ENCODE measurements at regions not wholly inside any gene's neighbourhood (a gene's known extent, or its start where the extent isn't known, plus 50 kb on each side); places are given as distances from the start of the nearest gene placed in this dataset.

DNA sequence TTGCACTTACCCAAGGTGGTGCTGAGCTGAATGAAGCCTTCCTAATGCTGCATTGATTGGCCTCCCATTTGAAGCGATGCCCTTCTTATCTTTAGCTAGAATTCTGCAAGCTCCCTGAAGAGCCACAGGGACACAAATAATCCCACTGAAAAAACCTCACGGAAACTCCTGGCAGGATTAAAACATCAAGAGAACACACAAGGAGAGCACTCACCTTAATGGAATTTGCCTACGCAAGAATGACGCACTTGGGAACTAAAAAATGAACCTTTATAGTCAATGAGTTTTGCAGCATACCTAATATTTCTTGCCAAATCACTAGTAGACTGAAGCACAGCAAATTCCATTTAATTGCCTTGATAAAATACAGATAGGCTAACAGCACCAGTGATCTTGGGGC, 232.8 kb upstream of the UBASH3B start:
- Histone ChIP-seq H3K36me3 (no peaks in the 10 kb centered on the region), H3K4me1 (no peaks in the 10 kb centered on the region), H3K4me3 (no peak overlapping the region), H3K9me3 (no peaks in the 10 kb centered on the region), H3K27me3 (replicated peaks in 1 of 7) (no peaks in the 10 kb centered on the region), H3K27ac (no peak overlapping the region)
- WGBS, 5 donors, result 87 to 97% (median 90%) methylated on average over 4 of the region's 4 CpGs
- DNase-seq, result no peak
- TF ChIP-seq POLR2A (IDR thresholded peaks at IDR 0.05), result no peak
- TF ChIP-seq, protein P1, sequence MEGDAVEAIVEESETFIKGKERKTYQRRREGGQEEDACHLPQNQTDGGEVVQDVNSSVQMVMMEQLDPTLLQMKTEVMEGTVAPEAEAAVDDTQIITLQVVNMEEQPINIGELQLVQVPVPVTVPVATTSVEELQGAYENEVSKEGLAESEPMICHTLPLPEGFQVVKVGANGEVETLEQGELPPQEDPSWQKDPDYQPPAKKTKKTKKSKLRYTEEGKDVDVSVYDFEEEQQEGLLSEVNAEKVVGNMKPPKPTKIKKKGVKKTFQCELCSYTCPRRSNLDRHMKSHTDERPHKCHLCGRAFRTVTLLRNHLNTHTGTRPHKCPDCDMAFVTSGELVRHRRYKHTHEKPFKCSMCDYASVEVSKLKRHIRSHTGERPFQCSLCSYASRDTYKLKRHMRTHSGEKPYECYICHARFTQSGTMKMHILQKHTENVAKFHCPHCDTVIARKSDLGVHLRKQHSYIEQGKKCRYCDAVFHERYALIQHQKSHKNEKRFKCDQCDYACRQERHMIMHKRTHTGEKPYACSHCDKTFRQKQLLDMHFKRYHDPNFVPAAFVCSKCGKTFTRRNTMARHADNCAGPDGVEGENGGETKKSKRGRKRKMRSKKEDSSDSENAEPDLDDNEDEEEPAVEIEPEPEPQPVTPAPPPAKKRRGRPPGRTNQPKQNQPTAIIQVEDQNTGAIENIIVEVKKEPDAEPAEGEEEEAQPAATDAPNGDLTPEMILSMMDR (IDR thresholded peaks at IDR 0.05 in 8 of 11, conservative IDR thresholded peaks at IDR 0.05 in 3 of 11), result no peak
- TF ChIP-seq POLR2AphosphoS5 (IDR thresholded peaks at IDR 0.05), result no peak
- intact Hi-C loops (cut with DNase I; ENCODE audit: low total_unique reads), result no loop called here

DNA sequence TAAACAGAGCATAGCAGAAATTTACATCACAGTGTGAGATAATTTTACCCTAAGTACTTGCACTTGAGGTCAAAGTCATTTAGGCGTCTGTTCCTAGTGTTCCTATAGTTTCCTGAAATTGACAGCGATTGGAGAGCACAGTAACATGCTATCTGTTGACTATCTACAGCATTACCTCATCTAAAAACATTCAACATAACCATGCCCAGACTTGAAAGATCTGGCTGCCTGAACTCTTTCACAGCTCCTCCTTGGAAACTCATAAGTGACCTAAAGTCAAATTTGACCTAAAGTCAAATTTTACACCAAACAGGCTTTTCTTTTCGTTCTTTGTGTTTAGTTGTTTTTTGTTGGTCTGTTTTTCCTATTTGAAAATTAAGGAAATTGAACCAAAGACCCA, 233.8 kb upstream of the UBASH3B start:
- H3K36me3 ChIP-seq, result no peaks in the 10 kb centered on the region
- H3K27ac ChIP-seq, result no peak overlapping the region
- no peak overlapping the region for H3K4me3 ChIP-seq
- H3K4me1 ChIP-seq, result no peaks in the 10 kb centered on the region
- 80 to 89% (median 84%) methylated on average over 3 of the region's 3 CpGs for WGBS, 5 donors
- intact Hi-C loops (cut with DNase I; ENCODE audit: low total_unique reads), result no loop called here
- peaks cover 0 to 7% (median 0%) of the 10 kb centered on the region in 8 donors for H3K9me3 ChIP-seq
- H3K27me3 ChIP-seq (replicated peaks in 1 of 7), result no peaks in the 10 kb centered on the region
- DNase-seq, result no peak
- TF ChIP-seq POLR2AphosphoS5 (IDR thresholded peaks at IDR 0.05) (no peak), POLR2A (IDR thresholded peaks at IDR 0.05) (no peak)
- TF ChIP-seq, protein P1 (IDR thresholded peaks at IDR 0.05 in 8 of 11, conservative IDR thresholded peaks at IDR 0.05 in 3 of 11), result no peak

DNA sequence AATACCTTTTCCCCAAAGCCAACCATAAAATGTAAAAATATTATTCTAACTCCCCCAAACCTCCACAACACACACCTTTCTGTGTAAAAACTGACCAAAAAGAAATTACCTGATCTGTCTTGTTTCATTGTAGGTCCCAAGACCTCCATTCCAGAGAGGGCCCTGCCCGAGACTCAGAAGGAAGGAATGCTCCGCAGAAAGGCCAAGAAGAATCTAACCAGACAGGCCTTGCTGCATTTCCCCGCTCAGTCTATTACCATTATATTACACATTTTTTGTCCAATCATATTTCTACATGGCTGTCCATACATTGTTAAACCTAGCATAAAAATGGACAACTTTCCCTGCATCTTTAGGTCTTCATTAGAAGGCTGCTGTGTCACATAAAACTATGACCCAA, 237.5 kb upstream of the UBASH3B start:
- intact Hi-C loops (cut with DNase I; ENCODE audit: low total_unique reads), result no loop called here
- Histone ChIP-seq H3K4me1 (no peaks in the 10 kb centered on the region), H3K4me3 (no peak overlapping the region), H3K27ac (no peak overlapping the region), H3K9me3 (peaks cover 0 to 42% (median 35%) of the 10 kb centered on the region in 8 donors), H3K27me3 (replicated peaks in 1 of 7) (no peaks in the 10 kb centered on the region), H3K36me3 (no peaks in the 10 kb centered on the region)
- TF ChIP-seq POLR2A (IDR thresholded peaks at IDR 0.05), result no peak
- TF ChIP-seq, protein P1 (IDR thresholded peaks at IDR 0.05 in 8 of 11, conservative IDR thresholded peaks at IDR 0.05 in 3 of 11), result no peak
- TF ChIP-seq POLR2AphosphoS5 (IDR thresholded peaks at IDR 0.05), result no peak
- no peak for DNase-seq
- WGBS, 5 donors, result 92 to 99% (median 94%) methylated on average over 3 of the region's 3 CpGs

DNA sequence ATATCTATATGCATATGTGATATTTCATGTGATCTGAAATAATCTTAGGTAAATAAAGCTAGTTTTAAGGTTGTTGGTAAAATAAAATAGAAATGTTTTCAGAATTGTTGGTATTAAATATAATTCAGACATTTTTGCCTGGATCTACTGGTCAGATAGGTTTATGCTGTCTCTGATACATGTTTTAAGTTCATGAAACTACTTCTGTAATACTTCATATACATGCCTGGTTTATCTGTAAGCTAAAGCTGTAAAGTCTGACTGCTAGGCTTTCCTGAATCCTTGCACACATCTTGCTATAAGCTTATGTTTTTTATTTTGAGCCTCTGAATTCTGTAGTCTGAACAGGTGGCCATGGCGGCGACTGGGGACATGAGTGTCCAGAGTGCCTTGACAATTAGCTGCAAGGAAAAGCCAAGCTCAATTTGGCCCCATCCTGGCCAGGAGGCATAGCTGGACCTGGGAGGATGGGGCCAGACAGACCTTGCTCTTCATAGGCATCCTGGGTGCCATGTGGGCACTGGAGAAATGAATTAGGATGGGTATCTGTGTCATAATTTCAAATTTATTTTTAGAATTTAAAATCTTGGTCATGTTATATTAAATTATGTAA, 241.0 kb upstream of the UBASH3B start:
- WGBS, 5 donors, result 91 to 98% (median 96%) methylated on average over 2 of the region's 2 CpGs
- Histone ChIP-seq H3K27ac (no peak overlapping the region), H3K4me3 (no peak overlapping the region), H3K4me1 (no peaks in the 10 kb centered on the region), H3K27me3 (replicated peaks in 1 of 7) (no peaks in the 10 kb centered on the region), H3K9me3 (peaks cover 0 to 55% (median 40%) of the 10 kb centered on the region in 8 donors), H3K36me3 (no peaks in the 10 kb centered on the region)
- DNase-seq, result no peak
- TF ChIP-seq POLR2A (IDR thresholded peaks at IDR 0.05) (no peak), POLR2AphosphoS5 (IDR thresholded peaks at IDR 0.05) (no peak)
- TF ChIP-seq, protein P1 (IDR thresholded peaks at IDR 0.05 in 8 of 11, conservative IDR thresholded peaks at IDR 0.05 in 3 of 11), result no peak
- intact Hi-C loops (cut with DNase I; ENCODE audit: low total_unique reads), result no loop called here
